HCT116 (cell line): ENCODE measurements at regions not wholly inside any gene's neighbourhood (a gene's known extent, or its start where the extent isn't known, plus 50 kb on each side); places are given as distances from the start of the nearest gene placed in this dataset.

Source experiments
- ATAC-seq: fragments of 200-7000 bp; cut with Tn5 transposase; 2 replicates; pipeline ENCODE4 v1.9.1; 2020; ENCODE audit warnings: mild to moderate bottlenecking, moderate library complexity
- BruUV-seq: library from RNA; stranded (reverse); fragments of 400-500 nt; replicated peaks from 2 replicates; lab custom pipeline; 2021; lab: Mats Ljungman, UMichigan
- CTCF ChIA-PET: fragments of 300-600 bp; sonication (Branson Sonifier 250); formaldehyde crosslinking; loops from one replicate; lab custom pipeline; 2021; ENCODE audit warnings: antibody characterized with exemption; lab: Charles Lee
- POLR2A ChIA-PET: fragments of 300-600, 350-600 bp; sonication (Branson Sonifier 250); formaldehyde crosslinking; loops from one replicate; lab custom pipeline; 2021; ENCODE audit warnings: antibody characterized with exemption; lab: Charles Lee
- RAD21 ChIA-PET, 2 experiments: fragments of 300-600 bp; sonication (Branson Sonifier 250); formaldehyde crosslinking; loops; one replicate each; lab custom pipeline; 2023; ENCODE audit warnings: low total read pairs in 2 of 2; ENCODE audit not compliant: uncharacterized antibody in 2 of 2, unreplicated experiment in 2 of 2, low non-redundant PET in 1 of 2; lab: Charles Lee
- DNase-seq: peaks from one replicate; pipeline ENCODE4 v3.0.0-alpha.2; 2010; ENCODE audit warnings: low read depth, low spot score
- H2AFZ ChIP-seq: fragments of 200-600 bp; shearing (Covaris generic), sonication (generic); 2 replicates; pipeline ENCODE4 v1.6.1; 2017; ENCODE audit warnings: low read depth, mixed run types, mixed read lengths, antibody characterized with exemption, low read length; ENCODE audit not compliant: poor library complexity, severe bottlenecking
- H3K27ac ChIP-seq: 2 replicates; pipeline ENCODE4 v1.5.1; 2012; ENCODE audit warnings: low read depth, low read length
- H3K27me3 ChIP-seq: fragments of 200-600 bp; sonication (generic); 2 replicates; pipeline ENCODE4 v1.6.1; 2016; ENCODE audit warnings: mixed run types, low read length, mixed read lengths; ENCODE audit not compliant: insufficient read depth
- H3K36me3 ChIP-seq, 2 experiments: fragments of 200-500 bp in 1 of 2; fragments of 200-600 bp in 1 of 2; sonication (Bioruptor generic) in 1 of 2; sonication (generic) in 1 of 2; 2 replicates each; pipeline versions ENCODE4 v1.5.1 to v1.6.1; 2014 to 2016; ENCODE audit warnings: low read length in 2 of 2, inconsistent platforms in 1 of 2, mixed read lengths in 1 of 2, mixed run types in 1 of 2; ENCODE audit not compliant: insufficient read depth in 2 of 2, control insufficient read depth in 1 of 2
- H3K4me1 ChIP-seq, 2 experiments: fragments of 200-600 bp in 1 of 2; sonication (generic) in 1 of 2; 2 replicates each; pipeline versions ENCODE4 v1.5.1 to v1.6.1; 2012 to 2017; ENCODE audit warnings: low read length in 2 of 2, inconsistent platforms in 1 of 2, mild to moderate bottlenecking in 1 of 2, mixed read lengths in 1 of 2, mixed run types in 1 of 2, moderate library complexity in 1 of 2; ENCODE audit not compliant: insufficient read depth in 2 of 2, control insufficient read depth in 1 of 2
- H3K4me2 ChIP-seq: fragments of 200-600 bp; sonication (generic); 2 replicates; pipeline ENCODE4 v1.6.1; 2017; ENCODE audit warnings: mixed run types, low read length, mixed read lengths
- H3K4me3 ChIP-seq, 2 experiments: fragments of 200-600 bp in 1 of 2; sonication (generic) in 1 of 2; replicated peaks in 1 of 2; 2 replicates each; pipeline ENCODE4 v1.5.1; 2011 to 2016; ENCODE audit warnings: low read length in 2 of 2, control low read depth in 1 of 2, low read depth in 1 of 2, mild to moderate bottlenecking in 1 of 2, mixed read lengths in 1 of 2, mixed run types in 1 of 2
- H3K79me2 ChIP-seq: fragments of 200-600 bp; sonication (generic); 2 replicates; pipeline ENCODE4 v1.6.1; 2017; ENCODE audit warnings: mild to moderate bottlenecking, mixed run types, low read length, moderate library complexity, mixed read lengths; ENCODE audit not compliant: insufficient read depth
- H3K9ac ChIP-seq: fragments of 200-600 bp; sonication (generic); 2 replicates; pipeline ENCODE4 v1.6.1; 2016; ENCODE audit warnings: low read length, mixed read lengths
- H3K9me2 ChIP-seq: fragments of 200-600 bp; sonication (generic), shearing (Covaris generic); 2 replicates; pipeline ENCODE4 v1.6.1; 2017; ENCODE audit warnings: mixed run types, mild to moderate bottlenecking, moderate library complexity; ENCODE audit not compliant: insufficient read depth
- H3K9me3 ChIP-seq, 2 experiments: fragments of 200-500 bp in 1 of 2; fragments of 200-600 bp in 1 of 2; sonication (Bioruptor generic) in 1 of 2; sonication (generic) in 1 of 2; 2 replicates each; pipeline ENCODE4 v1.6.1; 2014 to 2017; ENCODE audit warnings: low read length in 2 of 2, mixed read lengths in 2 of 2, inconsistent platforms in 1 of 2, low read depth in 1 of 2, mild to moderate bottlenecking in 1 of 2, mixed run types in 1 of 2, moderate library complexity in 1 of 2; ENCODE audit not compliant: control insufficient read depth in 1 of 2, insufficient read depth in 1 of 2
- H4K20me1 ChIP-seq: fragments of 200-600 bp; sonication (generic), shearing (Covaris generic); 2 replicates; pipeline ENCODE4 v1.6.1; 2017; ENCODE audit warnings: mixed run types, mild to moderate bottlenecking, moderate library complexity; ENCODE audit not compliant: insufficient read depth
- CBX3 ChIP-seq: IDR thresholded peaks from 2 replicates; pipeline ENCODE4 v1.6.1; 2012; ENCODE audit warnings: low read depth
- EGR1 ChIP-seq: IDR thresholded peaks from 2 replicates; pipeline ENCODE4 v1.6.1; 2012; ENCODE audit warnings: low read depth
- ELF1 ChIP-seq: IDR thresholded peaks from 2 replicates; pipeline ENCODE4 v1.6.1; 2012; ENCODE audit warnings: low read depth, borderline replicate concordance
- EZH2 ChIP-seq: fragments of 200-600 bp; sonication (generic); IDR thresholded peaks from 2 replicates; pipeline ENCODE4 v1.6.1; 2017; ENCODE audit warnings: antibody characterized with exemption, mixed run types
- EZH2phosphoT487 ChIP-seq: fragments of 200-600 bp; IDR thresholded peaks from 2 replicates; pipeline ENCODE4 v1.6.1; 2018; ENCODE audit warnings: antibody characterized with exemption, borderline replicate concordance
- FOSL1 ChIP-seq: IDR thresholded peaks from 2 replicates; pipeline ENCODE4 v1.6.1; 2012; ENCODE audit warnings: low read depth
- JUND ChIP-seq: IDR thresholded peaks from 2 replicates; pipeline ENCODE4 v1.6.1; 2012
- POLR2AphosphoS5 ChIP-seq: IDR thresholded peaks from 2 replicates; pipeline ENCODE4 v1.6.1; 2011; ENCODE audit warnings: mild to moderate bottlenecking, low read depth, low read length, moderate library complexity
- SIN3A ChIP-seq: IDR thresholded peaks from 2 replicates; pipeline ENCODE4 v1.6.1; 2012; ENCODE audit warnings: low read depth
- SP1 ChIP-seq: IDR thresholded peaks from 2 replicates; pipeline ENCODE4 v1.6.1; 2012; ENCODE audit warnings: low read depth
- SRF ChIP-seq: IDR thresholded peaks from 2 replicates; pipeline ENCODE4 v1.6.1; 2012; ENCODE audit warnings: low read depth
- TCF7L2 ChIP-seq: IDR thresholded peaks from 2 replicates; pipeline ENCODE4 v1.7.0; 2011; ENCODE audit warnings: borderline replicate concordance, inconsistent platforms; ENCODE audit not compliant: insufficient read depth, insufficient read length; ENCODE audit errors: extremely low read depth
- YY1 ChIP-seq: IDR thresholded peaks from 2 replicates; pipeline ENCODE4 v1.6.1; 2011; ENCODE audit warnings: low read length, low read depth, moderate library complexity, mild to moderate bottlenecking; ENCODE audit not compliant: insufficient replicate concordance; ENCODE audit errors: extremely low read depth
- ZFX ChIP-seq: fragments of 450-650 bp; IDR thresholded peaks from 2 replicates; pipeline ENCODE4 v1.6.1; 2017
- ZNF274 ChIP-seq: fragments of 200-500 bp; sonication (Bioruptor generic); IDR thresholded peaks from 2 replicates; pipeline ENCODE4 v1.6.1; 2014; ENCODE audit warnings: mild to moderate bottlenecking, low read depth, low read length, inconsistent platforms
- intact Hi-C: fragments of 100-400 bp; cut with micrococcal nuclease; formaldehyde crosslinking; loops from 2 replicates; pipeline ENCODE4 v1.10.0; 2022
- TF ChIP-seq, protein P1 (sequence below): IDR thresholded peaks from 2 replicates; pipeline ENCODE4 v1.6.1; 2012
- TF ChIP-seq, protein P2 (sequence below), 3 experiments: fragments of 200-600 bp in 1 of 3; sonication (generic) in 1 of 3; IDR thresholded peaks in 2 of 3; conservative IDR thresholded peaks in 1 of 3; 2 replicates each; pipeline ENCODE4 v1.5.1; 2012 to 2017; ENCODE audit warnings: low read depth in 2 of 3, low read length in 2 of 3, antibody characterized with exemption in 1 of 3, borderline replicate concordance in 1 of 3, control low read depth in 1 of 3, mild to moderate bottlenecking in 1 of 3, mixed read lengths in 1 of 3, mixed run types in 1 of 3, moderate library complexity in 1 of 3; ENCODE audit not compliant: insufficient read depth in 1 of 3
- TF ChIP-seq, protein P3 (sequence below): IDR thresholded peaks from 2 replicates; pipeline ENCODE4 v1.6.1; 2011; ENCODE audit warnings: mild to moderate bottlenecking, low read length, moderate library complexity; ENCODE audit not compliant: insufficient replicate concordance; ENCODE audit errors: extremely low read depth

DNA sequence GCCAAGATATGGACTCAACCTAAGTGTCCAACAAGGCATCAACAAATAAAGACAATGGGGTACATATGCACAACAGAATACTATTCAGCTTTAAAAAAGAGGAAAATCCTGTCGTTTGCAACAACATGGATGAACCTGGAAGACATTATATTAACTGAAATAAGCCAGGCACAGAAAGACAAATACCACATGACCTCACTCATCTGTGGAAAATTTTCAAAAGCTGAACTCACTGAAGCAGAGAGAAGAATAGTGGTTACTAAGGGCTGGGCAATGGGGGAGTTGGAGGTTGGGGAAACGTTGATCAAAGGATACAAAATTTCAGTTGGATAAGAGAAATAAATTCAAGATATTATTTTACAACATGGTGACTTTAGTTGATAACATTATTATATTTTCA, 221.4 kb upstream of the PITRM1 start:
- H4K20me1 ChIP-seq, result no peaks in the 10 kb centered on the region
- ChIA-PET RAD21 (no interaction called here), POLR2A (no interaction called here), CTCF (no interaction called here)
- H3K4me3 ChIP-seq, result no peak overlapping the region
- H3K9ac ChIP-seq, result no peak overlapping the region
- no peaks in the 10 kb centered on the region for H3K9me3 ChIP-seq
- no peaks in the 10 kb centered on the region for H3K9me2 ChIP-seq
- H3K4me1 ChIP-seq, result no peaks in the 10 kb centered on the region
- no peak overlapping the region for H3K27ac ChIP-seq
- ATAC-seq, result no peak
- H3K79me2 ChIP-seq, result no peaks in the 10 kb centered on the region
- no TSS peak for BruUV-seq
- no peaks in the 10 kb centered on the region for H3K27me3 ChIP-seq
- no peak for DNase-seq
- no peaks in the 10 kb centered on the region for H3K36me3 ChIP-seq
- no peak overlapping the region for H2AFZ ChIP-seq
- intact Hi-C loops, result no loop called here
- TF ChIP-seq TCF7L2, result no peak
- TF ChIP-seq EGR1, result no peak
- TF ChIP-seq SRF, result no peak
- TF ChIP-seq, protein P1, sequence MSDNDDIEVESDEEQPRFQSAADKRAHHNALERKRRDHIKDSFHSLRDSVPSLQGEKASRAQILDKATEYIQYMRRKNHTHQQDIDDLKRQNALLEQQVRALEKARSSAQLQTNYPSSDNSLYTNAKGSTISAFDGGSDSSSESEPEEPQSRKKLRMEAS, result no peak
- TF ChIP-seq POLR2AphosphoS5, result no peak
- TF ChIP-seq SIN3A, result no peak
- no peak for TF ChIP-seq JUND
- TF ChIP-seq CBX3, result no peak
- TF ChIP-seq FOSL1, result no peak
- TF ChIP-seq EZH2, result no peak
- TF ChIP-seq EZH2phosphoT487, result no peak
- no peak for TF ChIP-seq SP1
- TF ChIP-seq ZFX, result no peak
- no peak for TF ChIP-seq ELF1
- no peak for TF ChIP-seq YY1
- TF ChIP-seq ZNF274, result no peak
- TF ChIP-seq, protein P2, sequence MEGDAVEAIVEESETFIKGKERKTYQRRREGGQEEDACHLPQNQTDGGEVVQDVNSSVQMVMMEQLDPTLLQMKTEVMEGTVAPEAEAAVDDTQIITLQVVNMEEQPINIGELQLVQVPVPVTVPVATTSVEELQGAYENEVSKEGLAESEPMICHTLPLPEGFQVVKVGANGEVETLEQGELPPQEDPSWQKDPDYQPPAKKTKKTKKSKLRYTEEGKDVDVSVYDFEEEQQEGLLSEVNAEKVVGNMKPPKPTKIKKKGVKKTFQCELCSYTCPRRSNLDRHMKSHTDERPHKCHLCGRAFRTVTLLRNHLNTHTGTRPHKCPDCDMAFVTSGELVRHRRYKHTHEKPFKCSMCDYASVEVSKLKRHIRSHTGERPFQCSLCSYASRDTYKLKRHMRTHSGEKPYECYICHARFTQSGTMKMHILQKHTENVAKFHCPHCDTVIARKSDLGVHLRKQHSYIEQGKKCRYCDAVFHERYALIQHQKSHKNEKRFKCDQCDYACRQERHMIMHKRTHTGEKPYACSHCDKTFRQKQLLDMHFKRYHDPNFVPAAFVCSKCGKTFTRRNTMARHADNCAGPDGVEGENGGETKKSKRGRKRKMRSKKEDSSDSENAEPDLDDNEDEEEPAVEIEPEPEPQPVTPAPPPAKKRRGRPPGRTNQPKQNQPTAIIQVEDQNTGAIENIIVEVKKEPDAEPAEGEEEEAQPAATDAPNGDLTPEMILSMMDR (IDR thresholded peaks at IDR 0.05 in 2 of 3, conservative IDR thresholded peaks at IDR 0.05 in 1 of 3; ENCODE audit: borderline replicate concordance in 1 of 3, insufficient read depth in 1 of 3, low read depth in 2 of 3, low read length in 2 of 3), result no peak
- TF ChIP-seq, protein P3, sequence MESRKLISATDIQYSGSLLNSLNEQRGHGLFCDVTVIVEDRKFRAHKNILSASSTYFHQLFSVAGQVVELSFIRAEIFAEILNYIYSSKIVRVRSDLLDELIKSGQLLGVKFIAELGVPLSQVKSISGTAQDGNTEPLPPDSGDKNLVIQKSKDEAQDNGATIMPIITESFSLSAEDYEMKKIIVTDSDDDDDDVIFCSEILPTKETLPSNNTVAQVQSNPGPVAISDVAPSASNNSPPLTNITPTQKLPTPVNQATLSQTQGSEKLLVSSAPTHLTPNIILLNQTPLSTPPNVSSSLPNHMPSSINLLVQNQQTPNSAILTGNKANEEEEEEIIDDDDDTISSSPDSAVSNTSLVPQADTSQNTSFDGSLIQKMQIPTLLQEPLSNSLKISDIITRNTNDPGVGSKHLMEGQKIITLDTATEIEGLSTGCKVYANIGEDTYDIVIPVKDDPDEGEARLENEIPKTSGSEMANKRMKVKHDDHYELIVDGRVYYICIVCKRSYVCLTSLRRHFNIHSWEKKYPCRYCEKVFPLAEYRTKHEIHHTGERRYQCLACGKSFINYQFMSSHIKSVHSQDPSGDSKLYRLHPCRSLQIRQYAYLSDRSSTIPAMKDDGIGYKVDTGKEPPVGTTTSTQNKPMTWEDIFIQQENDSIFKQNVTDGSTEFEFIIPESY, result no peak
- H3K4me2 ChIP-seq, result no peak overlapping the region
